GM19035 (cell line): ENCODE measurements at regions not wholly inside any gene's neighbourhood (a gene's known extent, or its start where the extent isn't known, plus 50 kb on each side); places are given as distances from the start of the nearest gene placed in this dataset.

ENCODE experiments used
- ATAC-seq: cut with Tn5 transposase; IDR thresholded peaks from one replicate; pipeline ENCODE4 v1.9.1; 2021; ENCODE audit not compliant: unreplicated experiment

DNA sequence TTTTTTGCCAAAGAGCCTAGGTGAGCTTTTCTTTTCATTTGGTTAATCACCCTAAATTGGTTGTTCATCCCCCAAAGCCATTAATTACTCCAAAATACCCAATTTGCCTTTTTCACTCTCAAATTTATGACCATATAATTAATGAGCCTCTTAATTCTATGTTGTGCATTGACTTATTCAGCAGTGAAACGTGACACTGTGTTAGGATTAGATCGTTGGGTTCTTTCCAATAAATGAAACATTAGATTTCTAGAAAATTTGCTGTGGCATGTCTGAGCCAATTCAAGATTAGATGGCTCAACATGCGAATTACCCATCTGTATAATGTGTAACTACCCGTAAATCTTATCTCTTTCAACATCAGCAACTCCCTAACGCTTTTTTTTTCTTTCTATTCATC is 273.4 kb downstream of the BMP4 start:
- no peak for ATAC-seq

DNA sequence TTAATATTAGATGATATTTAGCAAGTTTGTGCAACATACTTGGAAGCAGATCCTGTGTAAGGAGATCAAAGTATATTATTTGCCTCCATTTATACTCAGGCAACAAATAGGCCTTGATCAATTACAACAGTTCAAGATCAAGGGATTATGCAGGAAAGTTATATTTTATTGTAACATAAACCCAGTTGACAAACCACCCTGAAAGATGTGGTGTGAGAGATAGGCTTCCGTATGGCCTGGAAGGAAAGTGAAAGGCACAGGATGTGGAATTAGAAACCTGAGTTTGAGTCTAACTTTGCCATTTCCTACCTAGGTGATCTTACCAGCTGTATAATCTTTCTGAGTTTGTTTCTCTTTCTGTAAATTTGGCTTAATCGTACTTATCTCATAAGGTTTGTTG is 284.1 kb downstream of the BMP4 start:
- no peak for ATAC-seq

DNA sequence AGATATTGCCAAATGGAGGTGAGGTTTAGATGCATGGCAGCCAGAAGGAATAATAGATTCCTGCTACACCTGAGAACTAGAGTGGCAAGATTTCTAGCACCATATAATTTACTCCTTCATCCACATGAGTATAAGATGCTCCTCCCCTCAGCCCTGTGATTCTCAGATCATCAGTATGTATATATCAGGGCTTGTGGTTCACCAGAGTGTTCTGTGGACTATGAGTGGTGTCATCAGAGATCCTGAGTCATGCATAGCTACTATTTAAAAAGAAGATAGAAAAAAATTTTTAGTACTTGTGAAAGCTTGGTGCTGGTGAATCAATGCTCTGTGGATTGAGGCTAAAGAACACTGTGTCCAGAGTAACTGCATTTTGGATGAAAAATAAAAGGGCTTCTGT is 285.9 kb downstream of the BMP4 start:
- no peak for ATAC-seq

DNA sequence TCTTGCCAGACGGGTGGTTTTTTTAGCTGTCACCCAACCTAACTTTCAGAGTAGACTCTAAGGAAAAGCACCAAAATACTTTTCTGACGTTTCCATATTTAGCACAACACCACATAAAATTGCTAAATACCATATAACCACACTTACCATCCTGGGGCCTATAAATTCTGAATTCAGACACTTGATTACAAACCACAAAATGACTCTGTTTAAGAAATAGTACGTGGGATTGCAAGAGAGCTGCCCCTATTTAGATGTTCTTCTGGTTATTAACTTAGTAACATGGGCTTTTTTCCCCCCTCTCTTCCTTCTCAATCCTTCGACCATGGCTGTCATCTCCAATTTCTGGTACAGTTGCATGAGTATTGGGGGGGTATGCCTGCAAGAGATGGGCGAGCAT is 287.7 kb downstream of the BMP4 start:
- ATAC-seq = no peak

DNA sequence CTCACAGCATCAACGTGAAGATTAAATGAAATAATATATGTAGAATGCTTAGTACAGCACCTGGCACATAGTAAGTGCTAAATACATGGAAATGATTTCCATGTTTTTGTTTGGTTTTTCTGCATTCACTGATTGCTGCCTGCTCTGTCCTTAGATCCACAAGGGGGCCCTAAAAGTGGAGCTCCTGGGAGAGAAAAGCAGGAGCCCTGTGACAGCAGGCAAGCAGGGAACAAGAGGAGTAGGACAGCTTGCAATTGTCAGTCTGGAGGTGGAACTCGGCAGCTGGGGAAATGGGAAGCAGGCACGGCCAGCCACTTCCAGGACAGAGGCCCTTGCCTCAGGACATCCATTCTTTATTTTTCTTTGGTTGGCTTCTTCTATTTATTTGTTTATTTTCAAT is 292.9 kb downstream of the BMP4 start:
- ATAC-seq = no peak

DNA sequence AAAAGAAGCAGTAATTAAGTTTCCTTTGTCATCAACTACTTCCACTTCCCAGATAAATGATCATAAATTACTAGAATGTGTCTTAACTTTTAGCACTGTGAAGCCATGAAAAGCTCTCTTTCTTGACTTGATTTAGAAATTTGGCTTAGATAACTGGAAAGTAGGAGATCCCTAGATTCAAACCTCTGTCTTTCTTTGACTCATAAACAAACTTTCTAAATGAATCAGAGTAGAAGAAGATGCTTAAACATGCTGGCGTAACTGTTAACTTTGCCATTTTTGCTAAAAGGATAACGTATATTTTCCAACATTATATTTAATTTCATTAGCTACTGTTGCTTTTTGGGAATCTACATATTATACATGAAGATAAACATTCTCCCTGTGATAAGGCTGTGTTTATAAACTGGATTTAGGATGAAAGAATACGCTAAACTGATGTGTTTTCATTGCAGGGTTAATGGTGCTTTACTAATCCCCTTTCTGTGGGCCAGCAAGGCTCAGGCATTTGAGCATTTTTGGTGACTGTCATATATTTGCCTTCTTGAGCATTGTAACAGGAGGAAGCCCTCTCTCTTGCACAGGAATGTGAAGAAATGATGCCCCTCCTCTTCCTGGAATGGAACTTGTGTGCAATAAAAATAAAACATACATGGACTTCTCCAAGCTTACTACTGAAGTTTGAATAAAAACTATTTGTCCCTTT is 301.4 kb downstream of the BMP4 start:
- no peak for ATAC-seq

DNA sequence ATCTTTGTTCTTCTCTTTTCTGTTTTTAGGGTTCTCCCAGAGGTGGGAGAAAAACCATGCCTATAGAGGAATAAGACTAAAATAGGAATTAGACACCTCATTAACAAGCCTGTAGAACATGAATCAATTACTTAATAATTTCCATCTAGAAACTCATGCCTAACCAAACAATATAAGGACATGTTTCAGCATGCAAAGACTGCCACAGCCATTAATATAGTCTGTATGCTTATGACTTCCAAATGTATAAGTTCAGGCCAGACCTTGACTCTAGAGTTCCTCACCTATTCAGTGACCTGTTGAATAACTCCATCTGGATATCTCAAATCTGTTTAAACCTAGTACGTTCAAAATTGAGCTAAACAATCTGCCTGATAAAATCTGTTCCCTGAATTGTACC is 304.6 kb downstream of the BMP4 start:
- ATAC-seq = no peak

DNA sequence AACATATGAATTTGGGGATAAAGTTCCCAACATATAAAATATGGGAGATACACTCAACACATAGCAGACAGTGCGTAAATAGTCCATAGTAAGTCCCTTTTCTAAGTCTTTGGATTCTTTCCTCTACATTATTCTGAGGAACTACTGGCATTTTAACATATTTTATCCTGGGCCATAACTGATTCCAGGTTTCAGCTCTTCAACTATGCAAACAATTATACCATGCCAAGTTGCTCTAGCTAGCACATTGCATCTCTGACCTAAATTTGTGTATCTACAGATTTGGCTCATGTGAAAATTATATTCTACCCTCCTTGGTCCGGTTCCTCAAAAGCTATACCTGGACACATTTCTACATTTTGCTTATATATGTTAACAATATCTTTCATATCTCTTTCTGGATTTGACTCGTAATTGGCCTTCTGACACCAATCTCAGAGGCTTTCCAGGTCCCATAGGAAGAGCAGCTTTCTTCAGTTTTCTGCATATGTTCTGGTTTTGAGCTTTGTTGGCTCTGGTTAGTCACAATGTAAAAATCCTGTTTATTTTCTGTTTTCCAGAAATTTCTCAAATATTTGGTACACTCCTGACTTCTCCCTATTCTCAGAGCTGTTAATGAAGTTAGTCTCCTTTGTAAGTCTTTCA is 305.4 kb downstream of the BMP4 start:
- no peak for ATAC-seq

DNA sequence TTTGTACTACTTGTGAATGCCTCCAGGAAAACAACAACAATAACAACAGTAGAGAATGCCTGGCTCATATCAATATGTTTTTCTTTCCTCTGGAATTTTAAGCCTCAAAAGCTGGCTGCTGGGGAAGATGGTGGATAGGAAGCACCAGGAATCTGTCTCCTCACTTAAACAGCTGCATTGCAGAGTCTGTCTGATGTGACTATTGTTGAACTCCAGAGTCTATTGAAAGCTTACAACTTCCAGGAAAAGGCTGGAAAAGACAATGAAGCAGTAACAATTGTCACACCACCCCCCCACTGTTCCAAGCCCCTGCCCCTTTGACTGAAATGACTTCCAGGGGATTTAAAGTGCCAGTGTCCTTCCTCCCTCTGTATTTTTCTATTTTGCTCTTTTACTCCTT is 309.7 kb downstream of the BMP4 start:
- ATAC-seq = no peak

DNA sequence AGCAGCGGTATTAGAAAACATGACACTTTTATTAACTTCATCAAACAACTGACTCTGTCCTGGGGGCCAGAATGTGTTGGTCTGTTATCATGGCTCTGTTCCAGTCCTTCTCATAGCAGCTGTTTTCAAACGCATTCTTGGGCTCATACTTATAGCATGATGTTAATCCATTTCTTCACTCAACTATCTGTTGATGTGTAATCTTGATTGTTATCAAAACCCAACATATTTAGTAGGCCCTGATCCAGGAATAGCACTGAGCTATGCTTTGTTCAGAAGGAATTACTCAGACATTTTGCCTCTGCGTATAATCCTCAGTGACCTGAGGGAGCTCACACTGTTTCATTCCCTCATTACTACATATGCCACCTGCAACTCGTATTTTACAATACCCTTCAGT is 315.9 kb downstream of the BMP4 start:
- ATAC-seq = no peak

DNA sequence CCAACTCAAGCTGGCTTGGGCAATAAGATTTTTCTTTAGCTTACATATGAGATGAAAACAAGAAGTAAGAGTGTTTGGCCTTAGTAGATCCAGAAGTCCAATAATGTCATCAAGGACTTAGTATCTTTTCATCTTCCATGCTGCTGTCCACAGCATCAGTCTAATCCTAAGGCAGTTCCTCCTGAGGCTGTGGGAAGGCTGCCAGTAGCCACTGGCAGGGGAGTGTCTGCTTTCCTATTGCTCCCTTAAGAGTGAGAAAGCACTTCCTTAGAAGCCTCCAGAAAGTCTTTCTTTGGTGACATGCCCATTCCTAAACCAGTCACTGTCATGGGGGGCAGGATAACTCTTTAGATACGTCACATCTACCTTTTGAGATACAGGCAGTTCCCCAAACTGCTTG is 317.7 kb downstream of the BMP4 start:
- no peak for ATAC-seq

DNA sequence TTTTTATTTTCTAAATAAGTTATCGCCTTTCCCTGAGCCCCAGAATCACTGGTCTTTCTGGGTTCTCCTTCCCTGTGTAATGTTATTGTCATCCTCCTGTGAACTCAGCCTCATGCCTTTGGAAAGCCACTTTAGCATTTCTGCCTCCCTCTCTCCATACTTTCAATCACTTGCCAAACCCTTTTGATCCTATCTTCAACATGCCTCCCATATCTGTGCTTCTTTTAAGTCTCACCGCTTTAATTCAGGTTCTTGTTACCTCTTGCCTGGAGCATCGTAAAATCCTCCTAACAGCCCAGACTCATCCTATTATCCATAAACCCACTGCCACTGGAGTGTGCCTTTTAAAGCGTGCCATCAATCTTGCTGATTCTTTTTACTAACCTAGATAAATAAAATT is 321.8 kb downstream of the BMP4 start:
- ATAC-seq = no peak

DNA sequence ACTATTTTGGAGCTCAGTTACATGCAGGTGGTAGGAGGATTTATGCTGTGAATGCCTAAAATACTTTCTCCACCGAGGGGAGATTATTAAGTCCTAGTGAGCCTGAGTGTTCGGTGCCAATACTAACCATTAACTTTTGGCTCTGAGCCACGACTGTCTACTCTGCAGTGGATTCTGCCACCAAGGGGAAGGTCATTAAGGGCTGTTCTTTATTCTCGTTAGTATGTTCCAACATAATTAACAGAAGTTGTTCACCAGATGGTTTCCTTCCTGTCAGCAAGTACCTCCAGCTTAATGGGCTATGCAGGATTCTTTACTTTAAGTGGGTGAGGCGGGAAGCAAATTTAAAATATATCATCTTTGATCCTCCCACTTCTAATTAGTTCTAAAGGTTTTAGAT is 326.3 kb downstream of the BMP4 start:
- ATAC-seq = no peak

DNA sequence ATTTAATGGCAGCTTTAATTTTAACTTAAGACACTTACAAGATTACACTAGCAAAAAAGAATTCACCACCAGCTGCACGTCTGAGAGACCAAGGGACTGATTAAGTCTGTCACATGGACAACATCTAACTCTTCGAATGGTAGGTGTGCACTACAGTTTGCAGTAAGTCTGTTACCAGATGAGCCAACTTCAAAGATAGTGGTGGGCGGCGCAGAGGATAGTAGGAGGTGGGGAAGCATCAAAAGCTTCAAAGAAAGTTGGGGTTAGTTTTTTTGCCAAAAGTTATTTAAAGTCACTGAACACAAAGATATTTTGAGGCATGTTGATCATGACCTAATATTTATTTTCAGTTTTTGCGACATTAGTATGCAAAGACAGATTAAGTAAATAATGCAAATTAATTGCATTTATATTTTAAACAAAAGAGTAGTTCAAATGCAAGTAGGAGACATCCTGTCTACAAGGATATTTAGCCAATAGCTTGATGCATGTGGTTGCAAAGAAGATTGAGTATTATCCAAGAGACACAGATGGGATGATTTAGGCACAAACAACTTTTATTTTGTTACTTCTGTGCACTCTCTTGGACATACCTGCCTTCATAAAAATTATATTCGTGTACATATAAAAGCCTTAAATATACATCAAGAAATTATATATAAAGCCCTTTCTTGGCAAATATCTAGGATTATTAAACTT is 327.7 kb downstream of the BMP4 start:
- no peak for ATAC-seq

DNA sequence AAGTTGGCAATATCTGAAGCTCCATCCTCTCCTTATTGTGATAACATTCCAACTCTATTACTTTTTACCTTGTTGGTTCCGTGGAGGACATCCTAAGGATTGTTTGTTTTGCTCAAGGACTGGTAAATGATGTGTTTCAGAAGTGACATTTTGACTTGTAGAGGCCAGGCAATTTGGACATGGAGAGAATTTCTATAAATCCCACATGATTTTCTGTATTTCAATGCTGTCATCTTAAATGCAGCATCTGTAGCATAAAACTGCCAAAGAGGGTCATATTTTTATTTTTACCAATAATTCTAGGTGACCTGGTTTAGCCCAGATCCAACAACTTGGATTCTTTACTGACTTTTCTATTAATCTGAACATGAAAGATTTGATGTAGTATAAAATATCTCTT is 328.4 kb downstream of the BMP4 start:
- no peak for ATAC-seq

DNA sequence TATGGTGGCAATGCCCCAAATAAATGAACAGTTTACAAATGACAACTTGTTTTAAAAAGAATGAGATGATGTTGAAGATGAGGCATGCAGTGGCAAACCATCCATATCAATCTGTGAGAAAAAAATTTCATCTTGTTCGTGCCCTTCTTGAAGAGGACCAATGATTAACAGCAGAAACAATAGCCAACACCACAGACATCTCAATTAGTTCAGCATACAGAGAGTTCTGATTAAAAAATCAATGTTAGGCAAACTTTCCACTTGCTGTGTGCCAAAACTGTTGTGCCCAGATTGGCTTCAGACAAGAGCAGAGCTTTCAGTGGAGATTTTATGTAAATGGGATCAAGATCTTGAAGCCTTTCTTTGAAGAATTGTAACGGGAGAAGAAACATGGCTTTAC is 329.9 kb downstream of the BMP4 start:
- ATAC-seq = no peak

DNA sequence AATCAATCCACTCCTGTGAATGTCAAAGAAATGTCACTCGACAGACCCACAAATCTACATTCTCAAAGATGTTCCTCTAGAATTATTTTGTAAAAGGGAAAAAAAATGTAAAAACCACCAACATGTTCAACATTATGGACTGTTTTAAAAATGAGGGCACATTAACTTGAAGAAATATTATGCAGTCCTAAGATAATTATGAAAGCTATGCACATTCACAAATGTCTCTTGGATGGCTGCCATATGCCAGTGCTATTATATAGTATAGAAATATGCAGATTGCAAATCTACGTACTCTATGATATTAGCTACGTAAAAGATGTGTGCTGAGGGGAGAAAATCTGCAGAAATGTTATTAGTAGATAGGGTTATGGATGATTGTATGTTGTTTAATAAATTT is 334.2 kb downstream of the BMP4 start:
- no peak for ATAC-seq

DNA sequence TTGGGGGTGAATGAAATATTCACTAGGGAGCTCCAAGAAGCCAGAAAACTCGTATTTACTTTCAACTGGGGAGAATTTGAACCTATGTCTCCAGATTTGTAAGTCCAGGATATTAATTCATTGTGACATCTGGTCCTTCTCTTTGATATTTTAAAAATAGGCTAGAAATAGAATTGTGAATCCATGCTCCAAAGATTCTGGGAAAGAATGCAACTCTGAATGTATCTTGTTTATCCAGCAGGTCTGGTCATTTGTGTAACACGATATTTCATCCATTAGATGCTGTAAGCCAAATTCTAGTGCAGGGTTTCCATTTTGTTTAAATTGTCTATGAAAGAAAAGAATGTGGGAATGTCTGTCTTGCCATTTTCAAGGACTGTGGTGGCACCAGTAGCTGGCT is 334.7 kb downstream of the BMP4 start:
- no peak for ATAC-seq

DNA sequence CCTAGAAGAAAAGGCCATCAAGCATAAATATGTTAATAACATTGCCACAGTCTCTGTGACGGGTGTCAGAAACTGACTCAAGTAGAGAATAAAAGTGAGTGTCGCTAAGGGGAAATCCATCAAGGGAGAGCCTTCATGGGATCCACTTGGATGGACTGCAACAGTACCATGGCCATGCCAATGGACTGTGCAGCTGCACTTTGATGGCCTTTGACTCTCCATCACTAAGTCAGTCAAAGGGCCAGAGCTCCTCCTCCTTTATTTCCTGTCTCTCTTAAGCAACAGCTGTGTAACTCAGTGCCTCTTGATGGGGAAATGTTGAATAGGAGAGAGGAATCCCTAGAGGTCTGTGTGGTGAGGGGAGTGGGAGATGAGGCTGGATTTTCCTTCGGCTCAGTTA is 335.2 kb downstream of the BMP4 start:
- ATAC-seq = no peak

DNA sequence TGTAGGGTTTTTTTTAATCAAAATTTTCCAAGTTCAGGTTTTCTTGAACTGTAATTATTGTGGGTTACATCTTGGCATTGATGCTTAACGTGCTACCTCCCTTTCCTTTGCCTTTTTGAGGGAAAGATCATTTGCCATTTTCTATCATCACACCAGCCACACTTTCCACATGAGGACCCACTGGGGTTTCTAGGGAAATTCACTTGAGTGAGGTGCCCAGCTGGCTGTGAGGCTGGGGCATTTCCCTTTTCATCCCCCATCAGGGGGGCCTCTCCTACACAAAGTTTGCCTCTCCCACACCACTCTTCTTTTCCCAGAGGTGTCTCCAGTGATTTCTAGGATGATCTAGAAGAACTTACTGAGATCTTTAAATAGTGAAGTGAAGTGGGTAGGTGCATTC is 335.7 kb downstream of the BMP4 start:
- no peak for ATAC-seq

DNA sequence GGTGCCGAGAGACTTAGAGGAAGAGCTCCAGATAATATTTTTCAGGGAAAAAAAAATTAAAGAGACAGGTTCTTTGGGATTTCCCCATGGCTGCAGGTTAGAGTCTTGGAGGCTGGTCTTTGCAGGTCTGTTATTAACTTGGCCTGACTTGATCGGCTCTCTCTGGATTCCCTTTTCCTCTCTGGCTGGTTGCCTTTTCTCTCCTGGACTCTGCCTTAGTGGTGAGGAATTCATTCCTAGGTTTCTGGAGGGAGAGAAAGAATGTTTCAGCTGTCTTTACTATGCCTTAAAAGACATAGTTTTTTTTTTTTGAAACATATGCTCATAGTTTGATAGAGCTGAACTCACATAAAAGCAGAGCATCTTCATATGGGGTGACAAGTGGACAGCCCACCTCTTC is 336.3 kb downstream of the BMP4 start:
- ATAC-seq = no peak

DNA sequence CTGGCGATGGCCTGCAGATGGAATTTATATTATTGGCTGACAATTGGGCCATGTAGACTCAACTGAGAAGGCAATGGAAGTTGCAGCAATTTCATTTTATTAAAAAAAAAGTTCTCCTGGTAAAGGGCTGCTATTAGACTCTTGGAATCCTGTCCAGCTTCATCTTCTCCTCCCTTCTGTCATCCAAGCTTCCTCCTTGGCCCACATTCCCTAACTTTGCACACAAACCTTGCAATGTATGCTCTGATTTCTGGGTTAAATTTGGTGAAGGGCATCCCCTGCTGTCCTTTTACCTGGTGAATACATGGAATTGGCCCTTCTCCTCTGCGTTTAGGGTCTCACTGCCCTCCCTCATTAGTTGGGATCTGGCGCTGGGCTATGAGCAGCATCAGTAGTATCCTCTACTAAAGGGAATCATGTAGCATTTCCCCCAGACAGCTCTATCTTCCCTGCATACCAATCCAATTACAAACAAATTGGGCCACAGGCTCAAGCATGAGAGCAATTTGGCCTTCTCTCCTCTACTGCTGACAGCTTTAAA is 336.9 kb downstream of the BMP4 start:
- ATAC-seq = no peak
